GM12874 (cell line): ENCODE measurements at regions not wholly inside any gene's neighbourhood (a gene's known extent, or its start where the extent isn't known, plus 50 kb on each side); places are given as distances from the start of the nearest gene placed in this dataset.

Experiments used
- CTCF ChIP-seq: IDR thresholded peaks from 2 replicates; pipeline ENCODE4 v1.5.1; 2011; ENCODE audit warnings: low read depth, mild to moderate bottlenecking, control low read depth, low read length, moderate library complexity; ENCODE audit not compliant: insufficient read depth

DNA sequence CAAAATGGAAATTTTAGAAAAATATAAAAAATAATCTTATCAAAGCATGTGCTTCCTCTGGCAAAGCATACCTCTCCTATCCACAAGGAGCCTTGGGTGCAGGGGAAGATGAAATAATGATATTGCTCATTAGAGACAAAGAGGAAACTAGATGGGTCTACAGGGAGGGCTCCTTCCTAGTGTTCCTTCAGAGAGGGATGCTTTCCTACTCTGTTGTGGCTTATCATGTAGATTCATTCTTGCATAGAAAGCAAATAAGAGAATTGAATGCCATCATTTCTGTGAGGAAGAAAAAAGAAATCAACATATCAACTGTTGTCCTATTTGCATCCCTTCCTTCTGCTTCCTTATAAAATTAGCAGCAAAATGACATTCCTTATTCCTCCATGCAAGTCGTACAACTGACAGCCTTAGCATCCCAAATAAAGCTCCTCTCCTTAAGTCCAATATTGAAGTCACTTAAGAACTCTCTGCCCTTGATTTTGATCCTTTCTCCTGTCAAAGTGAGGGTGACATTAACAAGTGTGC, 543.9 kb upstream of the PLXNA2 start:
- no peak for TF ChIP-seq CTCF

GRCh38 chr1:208791456-208791855, 547.3 kb upstream of the PLXNA2 start:
- TF ChIP-seq CTCF, result no peak

DNA sequence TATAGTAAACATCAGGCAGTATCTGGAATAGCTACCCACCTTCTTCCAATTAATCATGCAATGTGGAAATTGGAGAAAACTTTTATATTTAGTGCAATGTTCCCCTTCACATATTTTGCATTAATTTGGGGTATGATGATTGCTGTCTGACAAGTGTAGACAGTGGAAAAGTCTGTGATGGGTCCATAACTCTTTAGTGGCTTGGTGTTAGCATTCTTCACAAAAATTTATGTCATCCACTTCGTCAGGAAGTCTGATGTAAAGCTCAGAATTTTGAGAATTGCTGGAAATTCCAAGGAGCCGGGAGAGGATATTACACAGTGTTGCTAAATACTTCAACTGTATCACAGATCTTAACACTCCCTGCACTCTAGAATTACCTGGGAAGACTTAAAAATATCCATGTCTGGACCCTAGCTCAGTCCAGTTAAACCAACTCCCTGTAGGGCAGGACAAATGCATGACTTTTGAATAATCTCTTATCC, 549.7 kb upstream of the PLXNA2 start:
- no peak for TF ChIP-seq CTCF

GRCh38 chr1:208799186-208799585, 555.0 kb upstream of the PLXNA2 start:
- TF ChIP-seq CTCF, result no peak

DNA sequence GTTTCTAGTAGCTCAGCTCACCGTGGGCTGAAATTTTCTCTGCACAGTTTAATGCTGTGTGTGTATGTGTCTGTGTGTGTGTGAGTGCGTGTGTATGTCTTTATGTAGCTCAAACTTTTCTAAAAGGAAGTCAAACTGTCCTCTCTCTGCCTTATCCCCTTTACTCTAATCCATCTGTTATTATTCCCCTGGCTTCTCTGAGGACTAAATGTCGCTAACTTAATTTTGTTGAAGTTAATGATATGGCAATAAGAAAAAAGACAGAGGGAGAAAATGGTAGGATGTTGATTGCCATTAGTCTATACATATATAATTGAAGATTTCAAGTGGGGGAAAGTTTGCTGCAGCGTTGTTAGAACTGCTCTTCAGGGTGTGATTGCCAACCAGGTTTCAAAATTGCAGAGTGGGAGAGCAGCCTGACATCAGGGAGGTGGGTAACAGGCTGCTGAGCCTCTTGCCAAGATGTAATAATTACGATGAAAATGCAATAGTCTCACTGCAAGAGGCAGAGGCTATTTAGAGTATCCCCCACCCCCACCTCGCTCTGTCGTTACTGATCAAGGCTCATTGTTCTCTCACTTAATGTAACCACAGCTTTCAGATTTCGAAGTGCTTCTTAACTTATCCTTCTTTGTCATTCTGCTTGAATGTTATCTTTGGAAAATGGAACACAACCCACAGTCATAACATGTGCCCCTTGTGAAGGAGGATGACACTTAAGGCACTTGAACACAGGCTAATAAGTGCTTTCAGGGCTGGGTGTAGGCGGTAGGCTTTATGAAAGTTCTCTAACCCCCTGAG, 559.0 kb upstream of the PLXNA2 start:
- TF ChIP-seq CTCF, result no peak

- no peak for TF ChIP-seq CTCF
Observed at GRCh38 chr1:208807446-208808127, 563.4 kb upstream of the PLXNA2 start.

GRCh38 chr1:208808301-208808700, 564.1 kb upstream of the PLXNA2 start:
- TF ChIP-seq CTCF, result no peak
